NCI-H2171 treated with DMSO at 0.1 percent for 48 hours (cell line): ENCODE measurements at regions not wholly inside any gene's neighbourhood (a gene's known extent, or its start where the extent isn't known, plus 50 kb on each side); places are given as distances from the start of the nearest gene placed in this dataset.
"Not testable (repeated sequence)": the region's sequence is repeated elsewhere in the genome, so short reads cannot be mapped to it uniquely, and the experiment has no call there.

ENCODE experiments used
- DNase-seq: peaks from one replicate; lab custom pipeline; 2025; lab: John Stamatoyannopoulos, UW

GRCh38 chr3:74281705-74282104 is 332.8 kb downstream of the CNTN3 start:
- DNase-seq, result no peak

- no peak for DNase-seq
These were observed 340.7 kb downstream of the CNTN3 start for GRCh38 chr3:74273555-74274402.

- no peak for DNase-seq
These were observed 341.4 kb downstream of the CNTN3 start for GRCh38 chr3:74273091-74273490.

GRCh38 chr3:74271541-74271940 is 342.9 kb downstream of the CNTN3 start:
- DNase-seq, result no peak

- DNase-seq, result no peak
These were observed 344.8 kb downstream of the CNTN3 start for GRCh38 chr3:74269689-74270088.

- no peak for DNase-seq
These were observed 345.7 kb downstream of the CNTN3 start for GRCh38 chr3:74268753-74269152.

GRCh38 chr3:74267588-74268184 is 346.8 kb downstream of the CNTN3 start:
- peak; percentile 21 for DNase-seq

- DNase-seq, result no peak
These were observed 347.3 kb downstream of the CNTN3 start for GRCh38 chr3:74267131-74267530.

- DNase-seq, result no peak
These were observed 349.4 kb downstream of the CNTN3 start for GRCh38 chr3:74265069-74265468.

GRCh38 chr3:74263031-74263430 is 351.4 kb downstream of the CNTN3 start:
- DNase-seq, result no peak

GRCh38 chr3:74233091-74233490 is 381.4 kb downstream of the CNTN3 start:
- DNase-seq, result no peak

- no peak for DNase-seq
These were observed 397.0 kb downstream of the CNTN3 start for GRCh38 chr3:74217467-74217866.

GRCh38 chr3:74214286-74214685 is 400.2 kb downstream of the CNTN3 start:
- no peak for DNase-seq

GRCh38 chr3:74210739-74211138 is 403.7 kb downstream of the CNTN3 start:
- no peak for DNase-seq

GRCh38 chr3:74200952-74201351 is 413.5 kb downstream of the CNTN3 start:
- DNase-seq, result no peak

GRCh38 chr3:74178664-74179063 is 435.8 kb downstream of the CNTN3 start:
- DNase-seq, result not testable (repeated sequence)

- DNase-seq, result no peak
These were observed 441.4 kb downstream of the CNTN3 start for GRCh38 chr3:74173090-74173489.

GRCh38 chr3:74167926-74168325 is 446.5 kb downstream of the CNTN3 start:
- no peak for DNase-seq

GRCh38 chr3:74165211-74165610 is 449.2 kb downstream of the CNTN3 start:
- DNase-seq, result no peak

- DNase-seq, result no peak
These were observed 465.0 kb downstream of the CNTN3 start for GRCh38 chr3:74149466-74149865.

- no peak for DNase-seq
These were observed 469.2 kb downstream of the CNTN3 start for GRCh38 chr3:74145277-74145676.

GRCh38 chr3:74139648-74140047 is 474.8 kb downstream of the CNTN3 start:
- DNase-seq, result no peak

- DNase-seq, result no peak
These were observed 476.7 kb downstream of the CNTN3 start for GRCh38 chr3:74137790-74138189.

- no peak for DNase-seq
These were observed 478.7 kb downstream of the CNTN3 start for GRCh38 chr3:74135808-74136207.
